ENCODE measurements at regions not wholly inside any gene's neighbourhood (a gene's known extent, or its start where the extent isn't known, plus 50 kb on each side); places are given as distances from the start of the nearest gene placed in this dataset.

- Histone ChIP-seq H2BK15ac (ENCODE audit: low read length) (no peak overlapping the region), H2BK120ac (replicated peaks; ENCODE audit: low read depth, low read length) (no peak overlapping the region), H4K20me1 (replicated peaks in 1 of 2; ENCODE audit: control insufficient read depth in 1 of 2, insufficient read depth in 2 of 2, low read length in 2 of 2) (no peaks in the 10 kb centered on the region), H3K23ac (ENCODE audit: insufficient read length) (no peak overlapping the region), H3K4me3 (ENCODE audit: extremely low read depth in 1 of 4, insufficient read depth in 2 of 4, low read depth in 3 of 4, low read length in 4 of 4) (no peak overlapping the region), H3K14ac (ENCODE audit: insufficient read length) (no peak overlapping the region), H3K56ac (replicated peaks; ENCODE audit: insufficient read length, low read depth, low read length) (peak overlapping the region; percentile 80), H3K4ac (replicated peaks; ENCODE audit: insufficient read length, low read depth, low read length) (no peak overlapping the region), H3K79me2 (ENCODE audit: control insufficient read depth in 1 of 2, insufficient read depth in 2 of 2, low read length in 2 of 2) (no peaks in the 10 kb centered on the region), H2BK20ac (ENCODE audit: low read length) (no peak overlapping the region), H3K36me3 (ENCODE audit: control insufficient read depth in 2 of 4, insufficient read depth in 4 of 4, low read length in 3 of 4) (no peaks in the 10 kb centered on the region), H3K27ac (ENCODE audit: low read depth, low read length) (no peak overlapping the region), H3K79me1 (ENCODE audit: low read depth, low read length) (no peaks in the 10 kb centered on the region), H2AFZ (ENCODE audit: low read length) (no peak overlapping the region), H3K4me2 (ENCODE audit: insufficient read depth in 1 of 2, low read depth in 2 of 2, low read length in 2 of 2) (no peak overlapping the region), H3K27me3 (replicated peaks in 1 of 4; ENCODE audit: control insufficient read depth in 3 of 4, extremely low read depth in 1 of 4, insufficient read depth in 3 of 4, low read length in 3 of 4) (no peaks in the 10 kb centered on the region; a peak in 1 of 7 replicates), H4K91ac (replicated peaks; ENCODE audit: insufficient read length, low read length) (no peak overlapping the region), H2BK12ac (ENCODE audit: low read depth, low read length) (no peak overlapping the region), H4K5ac (ENCODE audit: insufficient read length, low read depth, low read length) (no peak overlapping the region), H3K18ac (ENCODE audit: extremely low read depth, low read length) (no peak overlapping the region), H3K9me3 (ENCODE audit: insufficient read depth in 2 of 2, low read depth in 1 of 2, low read length in 1 of 2) (peaks cover 0 to 2% of the 10 kb centered on the region in 2 experiments; a peak in 1 of 4 replicates), H2BK5ac (ENCODE audit: low read depth, low read length) (no peak overlapping the region), H4K8ac (ENCODE audit: extremely low read depth, insufficient read depth, low read length) (no peak overlapping the region), H3K9ac (replicated peaks in 1 of 4; ENCODE audit: extremely low read depth in 1 of 4, low read depth in 3 of 4, low read length in 3 of 4) (no peak overlapping the region), H3K4me1 (replicated peaks in 1 of 4; ENCODE audit: control insufficient read depth in 3 of 4, insufficient read depth in 4 of 4, low read length in 3 of 4) (no peaks in the 10 kb centered on the region), H3K23me2 (ENCODE audit: low read depth, low read length) (peaks cover 16% of the 10 kb centered on the region; the same call in 1 of the 2 replicates), H2AK5ac (ENCODE audit: low read depth, low read length) (no peak overlapping the region)
- no peak for DNase-seq (ENCODE audit: low read depth in 1 of 2, low spot score in 2 of 2)
- no peak for FAIRE-seq
- CTCF ChIA-PET (ENCODE audit: partially characterized antibody): no interaction called here
- TF ChIP-seq YY1 (IDR thresholded peaks at IDR 0.05; ENCODE audit: low read depth, low read length): no peak
- POLR2A ChIA-PET (ENCODE audit: partially characterized antibody): interaction anchor here (0.6 kb wide), 1 partner anchor 840 kb away, joined by 3 read pairs; no protein-coding TSS in a partner anchor
- 89 to 100% methylated on average over 1 of the region's 1 CpG for WGBS, 2 experiments (ENCODE audit: extremely low coverage in 1 of 2, insufficient coverage in 1 of 2, insufficient read length in 1 of 2, insufficient replicate concordance in 2 of 2, low coverage in 1 of 2, low lambda C conversion rate in 2 of 2, missing lambda C conversion rate in 1 of 2)
Measured at GRCh38 chr15:70302360-70302759, 204.6 kb upstream of the TLE3 start.

All from H1 (cell line).